ENCODE measurements at regions not wholly inside any gene's neighbourhood (a gene's known extent, or its start where the extent isn't known, plus 50 kb on each side); places are given as distances from the start of the nearest gene placed in this dataset.

GRCh38 chr6:8889514-8889913, 454.2 kb upstream of the SLC35B3 start:
- Histone ChIP-seq H3K27ac (ENCODE audit: low read depth, low read length) (no peak overlapping the region), H3K27me3 (ENCODE audit: control insufficient read depth, insufficient read depth, low read length) (no peaks in the 10 kb centered on the region), H3K9me3 (ENCODE audit: control insufficient read depth, insufficient read depth, low read length) (peaks cover 11% of the 10 kb centered on the region), H3K4me3 (ENCODE audit: low read depth, low read length) (no peak overlapping the region)
- ChIA-PET CTCF (no interaction called here), POLR2A (no interaction called here)
- TF ChIP-seq CTCF (IDR thresholded peaks at IDR 0.05; ENCODE audit: low read depth, low read length), result no peak
- DNase-seq (ENCODE audit: low read depth, low spot score), result no peak

- ChIA-PET CTCF (no interaction called here), POLR2A (no interaction called here)
- H3K27me3 ChIP-seq (ENCODE audit: control insufficient read depth, insufficient read depth, low read length), result no peaks in the 10 kb centered on the region
- H3K9me3 ChIP-seq (ENCODE audit: control insufficient read depth, insufficient read depth, low read length), result peaks cover 11% of the 10 kb centered on the region
- no peak overlapping the region for H3K4me3 ChIP-seq (ENCODE audit: low read depth, low read length)
- TF ChIP-seq CTCF (IDR thresholded peaks at IDR 0.05; ENCODE audit: low read depth, low read length), result no peak
- no peak for DNase-seq (ENCODE audit: low read depth, low spot score)
- no peak overlapping the region for H3K27ac ChIP-seq (ENCODE audit: low read depth, low read length)
These were observed 453.1 kb upstream of the SLC35B3 start for GRCh38 chr6:8888468-8888867.

- no peak for DNase-seq (ENCODE audit: low read depth, low spot score)
- ChIA-PET POLR2A (no interaction called here), CTCF (no interaction called here)
- H3K27ac ChIP-seq (ENCODE audit: low read depth, low read length), result no peak overlapping the region
- peaks cover 7% of the 10 kb centered on the region for H3K9me3 ChIP-seq (ENCODE audit: control insufficient read depth, insufficient read depth, low read length)
- H3K27me3 ChIP-seq (ENCODE audit: control insufficient read depth, insufficient read depth, low read length), result no peaks in the 10 kb centered on the region
- H3K4me3 ChIP-seq (ENCODE audit: low read depth, low read length), result no peak overlapping the region
- TF ChIP-seq CTCF (IDR thresholded peaks at IDR 0.05; ENCODE audit: low read depth, low read length), result no peak
These were observed 446.3 kb upstream of the SLC35B3 start for GRCh38 chr6:8881663-8882062.

GRCh38 chr6:8879334-8879733, 444.0 kb upstream of the SLC35B3 start:
- Histone ChIP-seq H3K27me3 (ENCODE audit: control insufficient read depth, insufficient read depth, low read length) (no peaks in the 10 kb centered on the region), H3K27ac (ENCODE audit: low read depth, low read length) (no peak overlapping the region), H3K4me3 (ENCODE audit: low read depth, low read length) (no peak overlapping the region), H3K9me3 (ENCODE audit: control insufficient read depth, insufficient read depth, low read length) (peaks cover 18% of the 10 kb centered on the region)
- no peak for TF ChIP-seq CTCF (IDR thresholded peaks at IDR 0.05; ENCODE audit: low read depth, low read length)
- CTCF ChIA-PET, result no interaction called here
- no peak for DNase-seq (ENCODE audit: low read depth, low spot score)
- POLR2A ChIA-PET, result no interaction called here

- ChIA-PET POLR2A (no interaction called here), CTCF (no interaction called here)
- H3K9me3 ChIP-seq (ENCODE audit: control insufficient read depth, insufficient read depth, low read length), result peaks cover 14% of the 10 kb centered on the region
- no peaks in the 10 kb centered on the region for H3K27me3 ChIP-seq (ENCODE audit: control insufficient read depth, insufficient read depth, low read length)
- H3K27ac ChIP-seq (ENCODE audit: low read depth, low read length), result no peak overlapping the region
- TF ChIP-seq CTCF (IDR thresholded peaks at IDR 0.05; ENCODE audit: low read depth, low read length), result no peak
- DNase-seq (ENCODE audit: low read depth, low spot score), result no peak
- H3K4me3 ChIP-seq (ENCODE audit: low read depth, low read length), result no peak overlapping the region
These were observed 440.6 kb upstream of the SLC35B3 start for GRCh38 chr6:8875986-8876385.
